MM.1S (cell line): ENCODE measurements at regions not wholly inside any gene's neighbourhood (a gene's known extent, or its start where the extent isn't known, plus 50 kb on each side); places are given as distances from the start of the nearest gene placed in this dataset.
A peak's percentile ranks its signal among the peaks of the same experiment; 100 is the strongest.

Experiments
- DNase-seq: peaks from one replicate; pipeline ENCODE4 v3.0.0-alpha.2; 2015
- H2AFZ ChIP-seq: fragments of 300-600 bp; sonication (generic); 2 replicates; pipeline ENCODE4 v1.6.0; 2016; ENCODE audit warnings: antibody characterized with exemption, low read length
- H3F3A ChIP-seq: fragments of 300-600 bp; sonication (generic); 2 replicates; pipeline ENCODE4 v1.6.1; 2016; ENCODE audit warnings: mild to moderate bottlenecking, antibody characterized with exemption, low read length, moderate library complexity, mixed read lengths; ENCODE audit not compliant: insufficient read depth
- H3K27ac ChIP-seq: fragments of 300-600 bp; sonication (generic); 2 replicates; pipeline ENCODE4 v1.5.1; 2016; ENCODE audit warnings: mild to moderate bottlenecking, low read length
- H3K27me3 ChIP-seq: fragments of 300-600 bp; sonication (generic); replicated peaks from 2 replicates; pipeline ENCODE4 v1.6.0; 2016; ENCODE audit warnings: low read length; ENCODE audit not compliant: insufficient read depth
- H3K36me3 ChIP-seq: fragments of 300-600 bp; sonication (generic); replicated peaks from 2 replicates; pipeline ENCODE4 v1.6.1; 2016; ENCODE audit warnings: mild to moderate bottlenecking, low read length, mixed read lengths; ENCODE audit not compliant: insufficient read depth
- H3K4me1 ChIP-seq: fragments of 300-600 bp; sonication (generic); 2 replicates; pipeline ENCODE4 v1.6.1; 2016; ENCODE audit warnings: low read length, mixed read lengths
- H3K4me2 ChIP-seq: fragments of 300-600 bp; sonication (generic); 2 replicates; pipeline ENCODE4 v1.6.0; 2016; ENCODE audit warnings: low read depth, low read length
- H3K4me3 ChIP-seq: fragments of 300-600 bp; sonication (generic); 2 replicates; pipeline ENCODE4 v1.5.1; 2016; ENCODE audit warnings: low read length, mixed read lengths
- H3K79me2 ChIP-seq: fragments of 300-600 bp; sonication (generic); 2 replicates; pipeline ENCODE4 v1.6.1; 2016; ENCODE audit warnings: mixed run types, low read length, mixed read lengths
- H3K9ac ChIP-seq: fragments of 300-600 bp; sonication (generic); 2 replicates; pipeline ENCODE4 v1.6.1; 2016; ENCODE audit warnings: low read length, mixed read lengths
- H3K9me2 ChIP-seq: fragments of 300-600 bp; sonication (generic); replicated peaks from 2 replicates; pipeline ENCODE4 v1.6.1; 2016; ENCODE audit warnings: mild to moderate bottlenecking, low read length, mixed read lengths; ENCODE audit not compliant: insufficient read depth
- H3K9me3 ChIP-seq: fragments of 300-600 bp; sonication (generic); replicated peaks from 2 replicates; pipeline ENCODE4 v1.6.1; 2016; ENCODE audit warnings: mild to moderate bottlenecking, low read length, mixed read lengths; ENCODE audit not compliant: insufficient read depth
- H4K20me1 ChIP-seq: fragments of 300-600 bp; sonication (generic); 2 replicates; pipeline ENCODE4 v1.6.1; 2016; ENCODE audit warnings: mild to moderate bottlenecking, low read length, moderate library complexity, mixed read lengths; ENCODE audit not compliant: insufficient read depth
- EZH2 ChIP-seq: fragments of 300-600 bp; sonication (generic); optimal IDR thresholded peaks from 2 replicates; pipeline ENCODE3; 2017; ENCODE audit warnings: low read depth, mild to moderate bottlenecking, antibody characterized with exemption, low read length, mixed read lengths
- EZH2phosphoT487 ChIP-seq: fragments of 300-600 bp; sonication (generic); IDR thresholded peaks from 2 replicates; pipeline ENCODE4 v1.6.1; 2018; ENCODE audit warnings: antibody characterized with exemption, low read length
- TF ChIP-seq, protein P1 (sequence below): fragments of 300-600 bp; sonication (generic); IDR thresholded peaks from 2 replicates; pipeline ENCODE4 v1.5.1; 2016; ENCODE audit warnings: antibody characterized with exemption, low read length, mixed read lengths

DNA sequence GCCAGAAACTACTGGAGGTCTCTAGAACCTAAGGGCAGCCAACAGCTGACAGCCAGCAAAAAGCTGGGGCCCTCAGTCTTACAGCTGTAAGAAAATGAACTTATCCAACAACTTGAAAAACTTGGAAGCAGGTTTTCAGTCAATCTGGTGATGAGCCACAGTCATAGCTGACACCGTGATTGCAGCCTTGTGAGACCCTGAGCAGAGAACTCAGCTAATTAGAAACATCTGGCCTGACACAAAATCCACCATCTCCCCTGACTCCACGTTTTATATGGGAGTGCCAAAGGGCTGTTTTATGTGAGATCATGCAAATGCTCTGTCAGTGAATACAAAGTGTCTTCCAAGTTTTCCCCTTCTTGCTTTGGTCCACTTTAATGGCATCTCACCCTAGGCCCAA, 198.8 kb upstream of the DCAF8L1 start:
- H3K27me3 ChIP-seq, result no peaks in the 10 kb centered on the region
- H3K27ac ChIP-seq, result no peak overlapping the region
- H2AFZ ChIP-seq, result no peak overlapping the region
- no peaks in the 10 kb centered on the region for H4K20me1 ChIP-seq
- TF ChIP-seq EZH2 (no peak), EZH2phosphoT487 (no peak)
- TF ChIP-seq, protein P1, sequence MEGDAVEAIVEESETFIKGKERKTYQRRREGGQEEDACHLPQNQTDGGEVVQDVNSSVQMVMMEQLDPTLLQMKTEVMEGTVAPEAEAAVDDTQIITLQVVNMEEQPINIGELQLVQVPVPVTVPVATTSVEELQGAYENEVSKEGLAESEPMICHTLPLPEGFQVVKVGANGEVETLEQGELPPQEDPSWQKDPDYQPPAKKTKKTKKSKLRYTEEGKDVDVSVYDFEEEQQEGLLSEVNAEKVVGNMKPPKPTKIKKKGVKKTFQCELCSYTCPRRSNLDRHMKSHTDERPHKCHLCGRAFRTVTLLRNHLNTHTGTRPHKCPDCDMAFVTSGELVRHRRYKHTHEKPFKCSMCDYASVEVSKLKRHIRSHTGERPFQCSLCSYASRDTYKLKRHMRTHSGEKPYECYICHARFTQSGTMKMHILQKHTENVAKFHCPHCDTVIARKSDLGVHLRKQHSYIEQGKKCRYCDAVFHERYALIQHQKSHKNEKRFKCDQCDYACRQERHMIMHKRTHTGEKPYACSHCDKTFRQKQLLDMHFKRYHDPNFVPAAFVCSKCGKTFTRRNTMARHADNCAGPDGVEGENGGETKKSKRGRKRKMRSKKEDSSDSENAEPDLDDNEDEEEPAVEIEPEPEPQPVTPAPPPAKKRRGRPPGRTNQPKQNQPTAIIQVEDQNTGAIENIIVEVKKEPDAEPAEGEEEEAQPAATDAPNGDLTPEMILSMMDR, result no peak
- no peaks in the 10 kb centered on the region for H3K79me2 ChIP-seq
- H3K4me2 ChIP-seq, result no peak overlapping the region
- no peaks in the 10 kb centered on the region for H3K36me3 ChIP-seq
- H3K9me2 ChIP-seq, result no peaks in the 10 kb centered on the region
- DNase-seq, result no peak
- no peak overlapping the region for H3K4me3 ChIP-seq
- no peak overlapping the region for H3K9ac ChIP-seq
- no peaks in the 10 kb centered on the region for H3K9me3 ChIP-seq
- H3K4me1 ChIP-seq, result no peaks in the 10 kb centered on the region
- no peaks in the 10 kb centered on the region for H3F3A ChIP-seq

DNA sequence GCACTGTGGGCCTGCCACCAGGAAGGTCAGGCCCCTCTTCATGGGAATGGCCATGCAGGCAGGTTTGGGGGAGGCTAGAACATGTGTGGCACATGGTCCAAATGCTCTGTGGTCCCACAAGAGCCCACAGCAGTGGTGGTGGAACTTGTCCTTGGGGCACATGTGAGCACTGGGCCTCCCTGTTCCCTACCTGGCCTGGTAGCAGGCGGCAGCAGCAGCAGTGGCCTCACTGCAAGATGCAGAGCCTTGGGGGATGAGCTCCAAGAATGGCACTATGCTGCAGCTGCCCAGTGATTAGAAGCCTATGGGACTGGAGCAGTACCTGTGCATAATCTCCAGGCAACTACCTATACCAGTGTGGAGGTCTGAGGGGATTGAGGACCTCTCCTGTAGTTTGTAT, 197.0 kb upstream of the DCAF8L1 start:
- Histone ChIP-seq H3K27ac (no peak overlapping the region), H3F3A (no peaks in the 10 kb centered on the region), H3K9ac (no peak overlapping the region), H3K4me3 (no peak overlapping the region), H3K9me2 (no peaks in the 10 kb centered on the region), H2AFZ (no peak overlapping the region), H3K4me2 (no peak overlapping the region), H3K27me3 (no peaks in the 10 kb centered on the region), H3K79me2 (no peaks in the 10 kb centered on the region), H3K36me3 (no peaks in the 10 kb centered on the region), H3K4me1 (no peaks in the 10 kb centered on the region), H3K9me3 (no peaks in the 10 kb centered on the region), H4K20me1 (no peaks in the 10 kb centered on the region)
- DNase-seq, result no peak
- TF ChIP-seq EZH2phosphoT487, result no peak
- TF ChIP-seq, protein P1, result no peak
- TF ChIP-seq EZH2, result no peak

DNA sequence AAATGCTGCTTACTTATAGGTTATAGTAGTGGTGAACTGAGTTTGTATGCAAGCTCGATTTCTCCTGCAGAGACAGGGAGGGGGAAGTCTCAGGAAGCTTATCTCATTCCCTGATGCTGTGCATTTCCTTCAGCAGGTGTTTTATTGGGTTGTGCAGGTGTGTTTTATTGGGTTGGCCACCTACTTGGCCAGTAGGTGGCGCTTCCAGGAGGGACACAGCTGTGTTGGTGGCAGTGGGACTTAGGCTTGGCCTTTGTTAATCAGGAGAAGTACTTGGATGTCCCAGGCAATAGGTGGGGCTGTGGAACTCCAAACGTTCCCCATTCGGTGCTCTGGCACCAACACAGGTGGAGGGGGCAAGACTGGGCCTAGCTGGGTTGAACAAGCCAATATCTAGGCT, 196.0 kb upstream of the DCAF8L1 start:
- DNase-seq, result no peak
- TF ChIP-seq, protein P1, result peak; percentile 14; the same call in 1 of the 2 replicates
- no peak for TF ChIP-seq EZH2

More for the DNA sequence above, 196.0 kb upstream of the DCAF8L1 start:
- Histone ChIP-seq H2AFZ (no peak overlapping the region), H3K36me3 (no peaks in the 10 kb centered on the region), H3K79me2 (no peaks in the 10 kb centered on the region), H3K4me2 (no peak overlapping the region), H3K4me3 (no peak overlapping the region), H3K27me3 (no peaks in the 10 kb centered on the region), H3F3A (no peaks in the 10 kb centered on the region), H3K4me1 (no peaks in the 10 kb centered on the region), H3K9me3 (no peaks in the 10 kb centered on the region), H3K27ac (no peak overlapping the region), H3K9me2 (no peaks in the 10 kb centered on the region), H3K9ac (no peak overlapping the region), H4K20me1 (no peaks in the 10 kb centered on the region)
